ENCODE measurements at regions not wholly inside any gene's neighbourhood (a gene's known extent, or its start where the extent isn't known, plus 50 kb on each side); places are given as distances from the start of the nearest gene placed in this dataset.

- H3K9me3 ChIP-seq, result no peaks in the 10 kb centered on the region
- no peak for TF ChIP-seq CTCF (IDR thresholded peaks at IDR 0.05)
- no peaks in the 10 kb centered on the region for H3K4me1 ChIP-seq
- no peak overlapping the region for H3K4me3 ChIP-seq
- no peaks in the 10 kb centered on the region for H3K27me3 ChIP-seq
- H3K27ac ChIP-seq, result no peak overlapping the region
- intact Hi-C loops (cut with DNase I), result no loop called here
- H3K9ac ChIP-seq (ENCODE audit: low read depth in 2 of 2, low read length in 2 of 2), result no peak overlapping the region
- DNase-seq, result no peak
- H3K36me3 ChIP-seq, result no peaks in the 10 kb centered on the region
Observed at GRCh38 chr5:56460195-56460546, 227.0 kb upstream of the ANKRD55 start.

- intact Hi-C loops (cut with DNase I), result no loop called here
- H3K36me3 ChIP-seq, result no peaks in the 10 kb centered on the region
- H3K27ac ChIP-seq, result no peak overlapping the region
Observed at GRCh38 chr5:56459394-56460194, 226.5 kb upstream of the ANKRD55 start.

GRCh38 chr5:56457887-56458812 is 225.0 kb upstream of the ANKRD55 start:
- H3K27ac ChIP-seq, result no peak overlapping the region
- TF ChIP-seq CTCF (IDR thresholded peaks at IDR 0.05), result no peak
- H3K36me3 ChIP-seq, result no peaks in the 10 kb centered on the region
- H3K4me3 ChIP-seq, result no peak overlapping the region
- H3K9me3 ChIP-seq, result no peaks in the 10 kb centered on the region
- H3K4me1 ChIP-seq, result no peaks in the 10 kb centered on the region
- intact Hi-C loops (cut with DNase I), result no loop called here
- H3K27me3 ChIP-seq, result no peaks in the 10 kb centered on the region
- no peak overlapping the region for H3K9ac ChIP-seq (ENCODE audit: low read depth in 2 of 2, low read length in 2 of 2)
- DNase-seq, result no peak

More at GRCh38 chr5:56459394-56460194, 226.5 kb upstream of the ANKRD55 start:
- no peaks in the 10 kb centered on the region for H3K4me1 ChIP-seq
- H3K9me3 ChIP-seq, result no peaks in the 10 kb centered on the region
- DNase-seq, result no peak
- no peak overlapping the region for H3K9ac ChIP-seq (ENCODE audit: low read depth in 2 of 2, low read length in 2 of 2)
- H3K4me3 ChIP-seq, result no peak overlapping the region
- no peak for TF ChIP-seq CTCF (IDR thresholded peaks at IDR 0.05)
- no peaks in the 10 kb centered on the region for H3K27me3 ChIP-seq

GRCh38 chr5:56456002-56456401 is 222.9 kb upstream of the ANKRD55 start:
- Histone ChIP-seq H3K4me1 (no peaks in the 10 kb centered on the region), H3K9ac (ENCODE audit: low read depth in 2 of 2, low read length in 2 of 2) (no peak overlapping the region), H3K27me3 (no peaks in the 10 kb centered on the region), H3K9me3 (no peaks in the 10 kb centered on the region), H3K4me3 (no peak overlapping the region), H3K27ac (no peak overlapping the region), H3K36me3 (no peaks in the 10 kb centered on the region)
- no peak for TF ChIP-seq CTCF (IDR thresholded peaks at IDR 0.05)
- no peak for DNase-seq
- intact Hi-C loops (cut with DNase I), result no loop called here

- no peak overlapping the region for H3K9ac ChIP-seq (ENCODE audit: low read depth in 2 of 2, low read length in 2 of 2)
- H3K27me3 ChIP-seq, result no peaks in the 10 kb centered on the region
- no peak for DNase-seq
- TF ChIP-seq CTCF (IDR thresholded peaks at IDR 0.05), result no peak
- H3K27ac ChIP-seq, result no peak overlapping the region
- H3K4me3 ChIP-seq, result no peak overlapping the region
- intact Hi-C loops (cut with DNase I), result no loop called here
- no peaks in the 10 kb centered on the region for H3K4me1 ChIP-seq
- no peaks in the 10 kb centered on the region for H3K36me3 ChIP-seq
- H3K9me3 ChIP-seq, result no peaks in the 10 kb centered on the region
Observed at GRCh38 chr5:56455417-56455816, 222.3 kb upstream of the ANKRD55 start.

All from colonic mucosa (tissue), 4 donors.